Coronary artery (tissue), 2 donors: ENCODE measurements at regions not wholly inside any gene's neighbourhood (a gene's known extent, or its start where the extent isn't known, plus 50 kb on each side); places are given as distances from the start of the nearest gene placed in this dataset.

Source experiments
- DNase-seq: peaks from one replicate; pipeline ENCODE4 v3.0.0-alpha.2; 2017; ENCODE audit warnings: low spot score
- H3K27ac ChIP-seq, 2 donors: fragments of 200-600 bp; sonication (generic); one replicate each; pipeline ENCODE4 v1.5.1; 2016 to 2019
- H3K4me3 ChIP-seq: fragments of 200-600 bp; sonication (generic); 2 replicates; pipeline ENCODE4 v1.5.1; 2016; ENCODE audit warnings: mild to moderate bottlenecking, moderate library complexity
- CTCF ChIP-seq: fragments of 200-600 bp; sonication (generic); IDR thresholded peaks from one replicate; pipeline ENCODE4 v1.5.1; 2019; ENCODE audit warnings: antibody characterized with exemption

- TF ChIP-seq CTCF = no peak
- no peak overlapping the region for H3K27ac ChIP-seq
- DNase-seq = no peak
- no peak overlapping the region for H3K4me3 ChIP-seq
These were observed 315.6 kb upstream of the ALCAM start for GRCh38 chr3:105051111-105051510.

- Histone ChIP-seq H3K27ac (no peak overlapping the region), H3K4me3 (no peak overlapping the region)
- no peak for DNase-seq
- TF ChIP-seq CTCF = no peak
These were observed 314.7 kb upstream of the ALCAM start for GRCh38 chr3:105051972-105052371.

DNA sequence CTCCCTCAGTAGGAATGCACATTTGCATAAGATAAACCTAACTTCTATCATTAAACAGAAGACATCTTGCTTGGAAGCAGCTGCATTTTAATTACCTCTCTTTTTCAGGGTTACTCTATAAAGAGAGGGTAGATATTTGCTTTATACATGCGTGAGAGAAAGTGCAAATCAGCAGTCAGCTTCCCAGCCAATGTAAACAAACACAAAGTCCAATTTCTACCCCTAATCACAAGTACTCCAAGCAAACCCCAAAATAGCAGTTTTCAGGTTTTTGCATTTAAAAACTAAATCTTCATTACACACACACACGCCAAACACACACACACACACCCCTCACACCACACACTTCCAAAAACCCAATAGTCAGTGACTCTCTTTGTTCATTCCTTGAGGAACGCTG lies 303.9 kb upstream of the ALCAM start:
- DNase-seq = no peak
- H3K27ac ChIP-seq = no peak overlapping the region
- no peak for TF ChIP-seq CTCF
- H3K4me3 ChIP-seq = no peak overlapping the region

DNA sequence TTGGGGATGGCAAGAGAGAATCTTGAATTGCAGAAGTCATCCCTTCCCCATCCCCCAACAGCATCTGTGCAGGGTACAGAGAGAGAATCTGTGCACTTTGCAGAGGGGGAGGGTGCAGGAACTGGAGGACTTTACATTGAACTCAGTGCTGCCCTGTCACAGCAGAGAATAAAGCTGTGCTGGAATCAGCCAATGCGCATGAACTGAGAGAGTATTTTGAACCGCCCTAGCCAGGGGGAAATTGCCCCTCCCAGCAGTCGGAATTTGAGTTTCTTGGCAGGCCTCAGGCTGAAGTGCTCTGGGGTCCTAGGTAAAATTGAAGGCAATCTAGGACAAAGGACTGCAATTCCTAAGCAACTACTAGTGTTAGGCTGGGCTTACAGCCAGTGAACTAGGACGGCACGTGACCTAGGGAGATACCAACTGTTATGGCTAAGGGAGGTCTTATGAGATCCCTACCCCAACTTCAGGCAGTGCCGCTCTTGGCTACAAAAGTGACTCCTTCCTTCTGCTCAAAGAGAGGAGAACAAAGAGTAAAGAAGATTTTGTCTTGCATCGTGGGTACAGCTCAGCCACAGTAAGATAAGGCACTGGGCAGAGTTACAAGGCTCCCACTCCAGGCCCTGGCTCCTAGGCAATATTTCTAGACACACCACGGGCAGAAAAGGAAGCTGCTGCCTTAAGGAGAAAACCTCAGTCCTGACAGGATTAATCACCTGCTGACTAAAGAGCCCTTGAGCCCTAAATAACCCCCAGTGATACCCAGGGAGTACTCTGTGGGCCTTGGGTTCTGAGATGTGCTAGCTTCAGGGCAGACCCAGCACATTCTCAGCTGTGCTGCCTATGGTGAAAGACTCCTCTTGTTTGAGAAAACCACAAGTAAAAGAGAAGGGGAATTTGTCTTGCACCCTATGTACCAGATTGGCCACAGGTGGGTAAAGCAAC lies 300.5 kb upstream of the ALCAM start:
- Histone ChIP-seq H3K4me3 (no peak overlapping the region), H3K27ac (no peak overlapping the region)
- DNase-seq = no peak
- no peak for TF ChIP-seq CTCF

DNA sequence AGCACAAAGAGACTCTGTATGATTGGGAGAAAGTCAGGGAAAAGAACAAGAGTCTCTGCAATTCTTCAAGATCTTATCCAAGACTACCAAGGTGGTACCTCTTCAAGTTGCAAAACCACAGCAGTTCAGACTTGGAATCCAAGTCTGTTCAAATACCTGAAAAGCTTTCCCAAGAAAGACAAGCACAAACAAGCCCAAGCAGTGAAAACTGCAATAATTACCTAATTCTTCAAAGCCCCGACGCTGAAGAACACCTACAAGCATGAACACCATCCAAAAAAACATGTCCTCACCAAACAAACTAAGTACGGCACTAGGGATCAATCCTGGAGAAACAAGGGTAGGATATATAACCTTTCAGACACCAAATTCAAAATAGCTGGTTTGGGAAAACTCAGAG lies 299.3 kb upstream of the ALCAM start:
- no peak overlapping the region for H3K27ac ChIP-seq
- no peak for DNase-seq
- H3K4me3 ChIP-seq = no peak overlapping the region
- no peak for TF ChIP-seq CTCF

GRCh38 chr3:105077060-105077822 lies 289.5 kb upstream of the ALCAM start:
- H3K4me3 ChIP-seq = no peak overlapping the region
- no peak overlapping the region for H3K27ac ChIP-seq
- no peak for DNase-seq
- TF ChIP-seq CTCF = no peak
